Neuron (in vitro differentiated cells): ENCODE measurements at regions not wholly inside any gene's neighbourhood (a gene's known extent, or its start where the extent isn't known, plus 50 kb on each side); places are given as distances from the start of the nearest gene placed in this dataset.
"Not testable (repeated sequence)": the region's sequence is repeated elsewhere in the genome, so short reads cannot be mapped to it uniquely, and the experiment has no call there.

ENCODE experiments used
- H2AFZ ChIP-seq: one replicate; pipeline ENCODE4 v1.6.1; 2013; ENCODE audit warnings: low read depth, mild to moderate bottlenecking, inconsistent platforms, low read length, moderate library complexity
- H3K27me3 ChIP-seq: one replicate; pipeline ENCODE4 v1.6.1; 2013; ENCODE audit warnings: low read length; ENCODE audit not compliant: insufficient read depth
- H3K36me3 ChIP-seq: one replicate; pipeline ENCODE4 v1.6.1; 2013; ENCODE audit warnings: low read length; ENCODE audit not compliant: insufficient read depth
- H3K4me1 ChIP-seq: one replicate; pipeline ENCODE4 v1.6.1; 2013; ENCODE audit warnings: low read length; ENCODE audit not compliant: insufficient read depth
- H3K4me3 ChIP-seq: 2 replicates; pipeline ENCODE4 v1.5.1; 2013; ENCODE audit warnings: mild to moderate bottlenecking, low read length, moderate library complexity
- H3K9me3 ChIP-seq: one replicate; pipeline ENCODE4 v1.6.1; 2013; ENCODE audit warnings: low read length

DNA sequence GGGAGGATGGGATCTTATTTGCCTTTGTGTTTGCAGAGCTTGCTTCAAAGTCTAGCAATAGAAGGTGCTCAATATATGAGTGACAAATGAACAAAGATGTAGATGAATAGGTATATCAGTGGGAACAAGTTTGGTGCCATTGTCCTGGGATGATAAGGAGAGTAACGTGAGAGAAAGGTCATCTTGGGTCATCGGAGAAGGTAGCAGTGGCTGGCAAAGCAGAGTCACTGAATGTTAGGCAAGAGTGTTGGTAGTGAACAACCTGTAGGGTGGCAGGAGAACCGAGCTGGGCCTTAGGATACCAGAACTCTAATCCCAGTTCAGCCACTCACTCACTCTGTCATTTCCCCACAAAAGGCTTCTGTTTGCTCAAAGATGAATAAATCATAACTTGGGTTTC, 87.2 kb downstream of the CCDC71L start:
- H3K27me3 ChIP-seq, result no peaks in the 10 kb centered on the region
- no peaks in the 10 kb centered on the region for H3K9me3 ChIP-seq
- no peak overlapping the region for H3K4me3 ChIP-seq
- H3K4me1 ChIP-seq, result no peaks in the 10 kb centered on the region
- H2AFZ ChIP-seq, result no peak overlapping the region
- no peaks in the 10 kb centered on the region for H3K36me3 ChIP-seq

DNA sequence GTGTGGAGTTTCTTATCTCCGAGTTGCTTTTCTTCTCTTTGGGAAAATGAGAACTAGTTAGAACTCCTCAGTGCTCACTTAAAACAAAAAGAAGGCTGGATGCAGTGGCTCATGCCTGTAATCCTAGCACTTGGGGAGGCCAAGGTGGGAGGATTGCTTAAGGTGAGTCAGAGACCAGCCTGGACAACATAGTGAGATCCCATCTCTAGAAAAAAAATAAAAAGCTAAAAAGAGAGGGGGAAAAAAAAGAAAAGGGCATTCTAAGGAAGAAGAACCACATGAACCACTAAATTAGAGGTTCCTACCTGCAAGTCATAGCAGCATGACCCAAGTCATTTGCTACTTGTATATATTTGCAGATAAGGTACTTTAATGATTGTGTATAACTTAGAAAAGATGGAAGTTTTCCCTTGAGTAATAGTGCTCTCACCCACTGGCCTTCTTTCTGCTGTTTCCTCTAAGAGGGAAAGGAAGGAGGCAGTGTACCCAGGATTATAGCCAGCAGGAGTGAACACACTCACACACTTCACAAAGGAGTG, 87.8 kb downstream of the CCDC71L start:
- Histone ChIP-seq H3K4me1 (peaks cover 3% of the 10 kb centered on the region), H3K9me3 (no peaks in the 10 kb centered on the region), H3K27me3 (no peaks in the 10 kb centered on the region), H2AFZ (no peak overlapping the region), H3K4me3 (no peak overlapping the region), H3K36me3 (no peaks in the 10 kb centered on the region)

DNA sequence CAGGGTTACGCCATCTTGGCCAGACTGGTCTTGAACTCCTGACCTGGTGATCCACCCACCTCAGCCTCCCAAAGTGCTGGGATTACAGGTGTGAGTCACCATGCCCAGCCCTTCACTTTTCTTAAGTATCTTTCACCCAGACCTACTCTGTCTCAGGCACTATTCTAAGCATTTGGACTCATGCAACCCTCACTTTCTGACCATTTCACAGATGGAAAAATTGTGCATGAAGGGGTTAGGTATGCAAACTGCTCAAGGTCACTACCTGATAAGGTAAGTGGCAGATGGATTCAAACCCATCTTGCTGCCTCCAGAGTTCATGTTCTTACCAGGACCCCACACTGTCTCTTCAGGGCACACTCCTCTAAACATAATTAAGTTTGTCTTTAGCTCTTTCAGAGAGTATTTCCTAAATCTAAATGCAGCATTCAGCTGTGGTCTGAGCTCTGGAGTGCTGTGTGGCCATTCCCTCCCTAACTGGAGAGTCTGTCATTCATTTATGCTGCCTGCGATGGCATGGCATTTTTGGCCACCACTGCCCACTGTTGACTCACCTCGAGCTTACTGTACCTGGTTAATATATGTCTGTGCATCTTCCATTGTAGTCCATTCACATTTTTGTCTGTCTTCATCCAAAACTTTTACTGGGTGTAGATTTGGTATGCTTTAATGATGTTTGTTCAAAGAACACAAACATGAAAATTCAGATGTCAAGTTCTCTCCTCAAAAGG, 88.4 kb downstream of the CCDC71L start:
- Histone ChIP-seq H3K27me3 (no peaks in the 10 kb centered on the region), H3K9me3 (no peaks in the 10 kb centered on the region), H3K4me3 (no peak overlapping the region), H3K4me1 (peaks cover 3% of the 10 kb centered on the region), H3K36me3 (no peaks in the 10 kb centered on the region), H2AFZ (no peak overlapping the region)

DNA sequence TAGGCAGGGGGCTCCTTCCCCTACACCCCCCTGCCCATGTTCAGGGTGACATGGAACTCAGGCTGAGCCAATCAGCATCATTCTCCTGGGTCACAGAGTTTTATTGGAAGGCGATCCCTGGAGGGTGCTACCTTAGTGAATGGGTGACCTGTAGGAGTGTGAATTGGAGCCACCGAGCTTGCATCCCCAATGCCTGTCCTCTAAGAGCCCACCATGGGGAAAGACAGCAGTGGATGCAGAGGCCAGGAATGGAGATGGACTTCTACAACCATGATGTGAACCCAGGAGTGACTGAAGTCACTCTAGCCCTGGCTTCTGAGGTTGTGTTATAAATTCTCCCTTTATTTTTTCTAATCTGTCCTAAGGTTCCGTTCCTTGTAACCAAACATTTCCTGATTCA, 89.4 kb downstream of the CCDC71L start:
- Histone ChIP-seq H3K4me1 (peaks cover 3% of the 10 kb centered on the region), H3K27me3 (no peaks in the 10 kb centered on the region), H3K36me3 (no peaks in the 10 kb centered on the region), H2AFZ (no peak overlapping the region), H3K4me3 (no peak overlapping the region), H3K9me3 (no peaks in the 10 kb centered on the region)

DNA sequence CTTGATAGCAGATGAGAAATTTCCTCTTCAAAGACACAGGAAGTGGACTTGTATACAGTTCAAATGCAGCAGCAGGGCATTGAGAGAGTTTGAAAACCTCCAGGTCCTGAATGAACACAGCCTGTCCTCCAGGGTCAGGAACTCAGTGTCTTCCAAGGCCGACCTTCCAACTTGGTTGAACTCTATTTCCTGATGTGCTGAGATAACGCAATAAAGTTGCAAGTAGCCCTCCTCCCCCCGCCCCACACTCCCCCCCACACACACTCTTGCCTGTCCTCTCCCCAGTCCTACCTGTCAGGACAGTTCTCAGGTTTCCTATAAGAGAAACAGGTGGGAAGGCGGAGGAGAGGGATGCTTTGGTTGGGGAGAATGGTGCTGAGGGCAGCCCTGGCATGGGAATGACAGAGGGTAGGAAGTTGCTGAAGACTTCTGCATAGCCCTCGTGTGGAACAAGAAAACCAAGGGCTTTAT, 90.0 kb downstream of the CCDC71L start:
- H3K27me3 ChIP-seq, result no peaks in the 10 kb centered on the region
- no peak overlapping the region for H2AFZ ChIP-seq
- H3K4me1 ChIP-seq, result peaks cover 3% of the 10 kb centered on the region
- no peaks in the 10 kb centered on the region for H3K9me3 ChIP-seq
- H3K4me3 ChIP-seq, result no peak overlapping the region
- H3K36me3 ChIP-seq, result no peaks in the 10 kb centered on the region

DNA sequence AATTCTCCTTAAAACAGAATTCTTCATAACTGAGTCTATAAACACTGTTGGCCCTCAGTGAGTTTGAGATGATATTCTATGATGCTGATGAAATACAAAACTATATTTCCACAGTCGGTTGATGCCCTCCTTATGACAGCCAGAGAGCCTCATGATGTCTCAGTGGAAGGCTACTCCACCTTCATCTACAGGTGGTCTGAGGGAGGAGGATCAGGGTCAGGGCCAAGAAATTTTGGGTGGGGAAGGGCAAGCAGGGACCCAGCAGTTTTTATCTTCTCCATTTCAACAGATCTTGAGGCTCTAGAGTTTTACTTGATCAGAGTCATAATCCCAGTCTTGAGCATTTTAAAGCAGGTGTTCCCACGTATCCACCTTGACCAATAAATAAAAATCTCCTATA, 90.8 kb downstream of the CCDC71L start:
- H2AFZ ChIP-seq, result no peak overlapping the region
- H3K4me1 ChIP-seq, result peaks cover 3% of the 10 kb centered on the region
- no peaks in the 10 kb centered on the region for H3K9me3 ChIP-seq
- no peaks in the 10 kb centered on the region for H3K27me3 ChIP-seq
- no peaks in the 10 kb centered on the region for H3K36me3 ChIP-seq
- H3K4me3 ChIP-seq, result no peak overlapping the region

- no peak overlapping the region for H3K4me3 ChIP-seq
- H3K36me3 ChIP-seq, result no peaks in the 10 kb centered on the region
- H2AFZ ChIP-seq, result no peak overlapping the region
- no peaks in the 10 kb centered on the region for H3K9me3 ChIP-seq
- peaks cover 3% of the 10 kb centered on the region for H3K4me1 ChIP-seq
- no peaks in the 10 kb centered on the region for H3K27me3 ChIP-seq
These were observed 91.4 kb downstream of the CCDC71L start for GRCh38 chr7:106569500-106569929.

DNA sequence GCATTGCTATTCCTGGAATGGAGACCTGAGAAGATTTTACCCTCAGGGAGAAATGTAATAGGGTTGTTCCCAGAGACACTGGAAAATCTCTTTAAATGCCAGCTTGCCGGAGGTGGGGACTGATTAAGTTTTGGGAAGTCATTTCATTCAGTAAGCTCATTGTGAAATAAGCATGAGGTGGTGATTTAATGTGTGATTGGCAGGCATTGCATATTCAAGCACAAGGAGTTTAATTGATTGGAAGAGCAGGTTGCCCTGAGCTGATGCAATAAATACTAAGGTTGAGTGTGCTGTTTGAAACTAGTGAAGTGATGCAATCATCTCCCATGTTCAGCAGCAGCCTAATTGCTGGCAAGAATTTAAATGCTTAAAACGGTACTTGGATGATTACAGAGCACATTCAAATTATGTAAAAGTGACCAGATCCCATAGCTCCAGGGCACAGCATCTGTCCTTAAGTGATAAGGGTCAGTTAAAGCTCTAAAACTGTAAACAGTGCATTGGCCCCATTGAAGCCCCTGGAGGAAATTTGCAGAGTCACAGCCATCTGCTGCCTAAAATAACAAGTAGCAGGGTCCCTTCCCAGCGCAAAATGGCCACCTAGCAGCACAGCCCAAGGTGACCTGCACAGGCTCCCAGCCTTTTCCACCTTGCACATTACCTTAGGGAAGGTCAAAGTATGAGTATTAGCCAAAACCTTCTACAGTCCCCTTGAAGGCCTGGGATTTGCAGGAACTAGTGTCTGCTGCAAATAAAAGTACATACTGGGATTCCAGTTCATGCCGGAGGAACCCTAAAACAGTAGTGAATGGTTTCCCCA, 92.1 kb downstream of the CCDC71L start:
- Histone ChIP-seq H3K9me3 (no peaks in the 10 kb centered on the region), H3K4me3 (no peak overlapping the region), H2AFZ (no peak overlapping the region), H3K4me1 (peaks cover 3% of the 10 kb centered on the region), H3K27me3 (no peaks in the 10 kb centered on the region), H3K36me3 (no peaks in the 10 kb centered on the region)

DNA sequence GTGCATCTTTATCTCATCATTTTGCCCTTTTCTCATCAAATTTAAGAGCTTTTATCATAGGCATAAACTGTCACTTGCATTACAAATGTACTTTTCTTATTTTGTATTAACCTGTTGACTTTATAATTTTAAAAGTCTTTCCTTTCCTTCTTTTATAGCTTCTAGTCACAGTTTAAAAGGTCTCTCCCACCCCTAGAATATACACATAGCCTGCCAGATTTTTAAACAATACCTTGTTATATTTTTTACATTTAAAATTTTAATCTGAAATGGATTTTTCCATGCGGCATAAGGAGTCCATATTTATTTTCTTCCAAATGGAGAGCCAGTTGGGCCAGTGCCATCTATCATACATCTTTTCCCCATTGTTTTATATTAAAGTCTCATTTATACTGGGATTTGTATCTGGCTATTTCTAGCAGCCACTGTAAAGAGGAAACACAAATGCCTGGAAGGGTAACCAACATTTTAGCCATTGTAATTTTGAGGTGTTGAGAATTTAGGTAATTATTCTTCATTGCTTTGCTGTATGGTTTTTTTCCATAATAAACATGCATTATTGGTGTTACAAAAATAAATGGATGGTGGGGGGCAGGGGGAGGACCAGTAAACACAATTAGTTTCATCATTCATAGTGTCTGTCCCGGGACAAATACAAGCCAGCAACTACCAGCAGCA, 92.8 kb downstream of the CCDC71L start:
- no peaks in the 10 kb centered on the region for H3K36me3 ChIP-seq
- no peaks in the 10 kb centered on the region for H3K27me3 ChIP-seq
- H3K4me1 ChIP-seq, result peaks cover 3% of the 10 kb centered on the region
- no peak overlapping the region for H3K4me3 ChIP-seq
- H3K9me3 ChIP-seq, result no peaks in the 10 kb centered on the region
- no peak overlapping the region for H2AFZ ChIP-seq

GRCh38 chr7:106567204-106568001, 93.6 kb downstream of the CCDC71L start:
- H3K9me3 ChIP-seq, H2AFZ ChIP-seq, H3K27me3 ChIP-seq, H3K36me3 ChIP-seq, H3K4me1 ChIP-seq, H3K4me3 ChIP-seq: not testable (repeated sequence)

DNA sequence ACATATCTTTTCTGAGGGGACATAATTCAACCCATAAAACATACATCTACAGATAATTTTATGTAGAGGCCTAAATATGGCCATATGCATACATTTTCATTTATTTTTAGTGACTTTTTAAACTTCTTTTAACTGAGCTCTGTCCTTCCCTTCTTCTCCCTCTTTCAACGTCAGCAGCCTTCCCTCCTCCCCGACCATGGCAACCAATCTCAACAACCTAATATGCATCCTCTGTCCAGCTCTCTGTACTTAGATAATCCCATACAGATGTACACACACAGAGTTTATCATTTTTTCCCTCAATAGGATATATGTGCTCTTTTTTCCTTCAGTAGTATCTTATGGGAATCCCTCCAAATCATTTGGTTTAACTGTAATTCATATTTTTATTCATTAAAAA, 94.3 kb downstream of the CCDC71L start:
- Histone ChIP-seq H3K4me1 (peaks cover 3% of the 10 kb centered on the region), H3K9me3 (no peaks in the 10 kb centered on the region), H3K36me3 (no peaks in the 10 kb centered on the region), H2AFZ (no peak overlapping the region), H3K4me3 (no peak overlapping the region), H3K27me3 (no peaks in the 10 kb centered on the region)

DNA sequence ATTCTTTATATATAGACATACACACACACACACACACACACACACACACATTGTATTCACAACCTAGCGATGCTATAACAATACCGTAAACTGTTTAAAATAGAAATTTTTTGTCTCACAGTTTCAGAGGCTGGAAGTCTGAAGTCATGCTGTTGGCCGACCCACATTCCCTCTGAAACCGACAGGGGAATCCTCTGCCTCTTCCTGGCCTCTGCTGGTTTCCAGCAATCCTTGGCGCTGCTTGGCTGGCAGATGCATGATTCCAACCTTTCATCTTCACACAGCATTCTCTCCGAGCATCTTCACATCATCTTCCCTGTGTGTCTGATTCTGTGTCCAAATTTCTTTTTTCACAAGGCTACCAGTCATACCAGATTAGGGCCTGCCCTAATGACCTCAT, 94.8 kb downstream of the CCDC71L start:
- Histone ChIP-seq H3K4me3 (no peak overlapping the region), H3K27me3 (no peaks in the 10 kb centered on the region), H2AFZ (no peak overlapping the region), H3K4me1 (peaks cover 3% of the 10 kb centered on the region), H3K36me3 (no peaks in the 10 kb centered on the region), H3K9me3 (no peaks in the 10 kb centered on the region)
